HL-60 (cell line): ENCODE measurements at regions not wholly inside any gene's neighbourhood (a gene's known extent, or its start where the extent isn't known, plus 50 kb on each side); places are given as distances from the start of the nearest gene placed in this dataset.

Experiments used
- CTCF ChIP-seq: IDR thresholded peaks from one replicate; pipeline ENCODE4 v1.5.1; 2011; ENCODE audit warnings: low read length, control low read depth, inconsistent platforms; ENCODE audit not compliant: insufficient read depth
- POLR2AphosphoS5 ChIP-seq: IDR thresholded peaks from 2 replicates; pipeline ENCODE4 v1.6.1; 2012; ENCODE audit warnings: low read depth
- REST ChIP-seq: IDR thresholded peaks from 2 replicates; pipeline ENCODE4 v1.6.1; 2012; ENCODE audit warnings: low read depth; ENCODE audit not compliant: insufficient replicate concordance

- TF ChIP-seq CTCF, result no peak
- TF ChIP-seq REST, result no peak
- no peak for TF ChIP-seq POLR2AphosphoS5
Observed at GRCh38 chr12:87679251-87679650, 349.9 kb downstream of the C12orf50 start.
